HUDEP-2 (cell line): ENCODE measurements at regions not wholly inside any gene's neighbourhood (a gene's known extent, or its start where the extent isn't known, plus 50 kb on each side); places are given as distances from the start of the nearest gene placed in this dataset.
A peak's percentile ranks its signal among the peaks of the same experiment; 100 is the strongest.

Source experiments
- DNase-seq, 76 experiments: peaks; one replicate each; lab custom pipeline; 2025; ENCODE audit not compliant: unreplicated experiment in 76 of 76; lab: John Stamatoyannopoulos, UW

DNA sequence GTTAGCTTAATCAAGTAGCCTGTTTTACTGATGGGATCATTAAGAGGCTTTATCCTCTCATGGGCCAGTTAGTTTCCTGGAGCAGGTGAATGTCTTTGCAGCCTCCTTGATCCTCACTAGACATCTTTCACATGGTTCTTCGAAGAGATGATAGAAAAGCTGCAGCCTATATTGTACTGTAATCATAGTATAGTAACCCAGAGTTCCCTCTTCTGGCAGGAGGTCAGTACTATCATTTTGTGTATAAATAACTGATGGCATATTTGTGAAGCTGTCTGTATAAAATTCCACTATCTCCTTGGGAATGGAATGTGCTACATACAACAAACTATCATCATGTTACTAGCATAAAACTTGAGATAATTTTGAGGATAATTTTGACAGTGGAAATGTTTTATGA, 123.8 kb upstream of the PRPS1L1 start:
- peak in 2 of 76 experiments; percentile 3 to 16 for DNase-seq

DNA sequence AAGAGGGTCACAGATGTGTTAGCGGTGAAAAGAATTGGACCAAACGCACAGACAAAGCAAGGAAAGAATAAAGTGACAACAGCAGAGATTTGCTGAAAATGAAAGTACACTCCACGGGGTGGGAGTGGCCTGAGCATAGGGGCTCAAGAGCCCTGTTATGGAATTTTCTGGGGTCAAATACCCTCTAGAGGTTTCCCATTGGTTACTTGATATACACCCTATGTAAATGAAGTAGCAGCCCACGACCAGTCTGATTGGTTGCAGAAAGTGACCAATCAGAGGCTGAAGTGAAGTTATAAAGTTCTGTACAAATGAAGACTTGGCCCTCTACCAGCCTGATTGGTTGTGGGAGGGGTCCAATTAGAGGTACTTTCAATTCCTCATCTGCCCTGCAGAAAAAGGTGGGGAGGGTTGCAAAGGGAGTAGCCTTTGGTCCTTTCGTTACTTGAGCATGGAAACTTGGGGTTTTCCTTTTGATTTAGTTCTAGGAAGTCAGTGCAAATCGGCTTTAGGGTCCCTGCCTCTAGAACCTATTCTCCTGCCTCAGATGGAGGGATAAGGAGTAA, 125.6 kb upstream of the PRPS1L1 start:
- no peak for DNase-seq

DNA sequence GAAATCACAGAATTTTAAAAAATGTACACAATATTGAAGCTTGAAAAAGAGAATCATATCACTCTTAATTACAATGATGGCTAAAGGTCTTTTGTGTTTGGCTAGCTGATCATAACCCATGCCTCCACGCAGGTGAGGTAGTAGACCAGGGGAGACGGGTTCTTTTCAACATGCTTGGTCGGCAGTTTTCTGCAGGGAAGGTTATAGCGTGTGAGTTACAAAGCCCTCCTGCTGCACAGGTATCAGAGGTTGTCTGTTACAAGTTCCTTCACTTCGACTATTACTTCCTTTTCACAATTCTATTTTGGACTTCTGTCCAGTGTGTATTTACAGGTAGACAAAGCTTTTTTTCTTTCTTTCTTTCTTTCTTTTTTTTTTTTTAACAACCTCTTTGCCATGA, 127.1 kb upstream of the PRPS1L1 start:
- DNase-seq = no peak

DNA sequence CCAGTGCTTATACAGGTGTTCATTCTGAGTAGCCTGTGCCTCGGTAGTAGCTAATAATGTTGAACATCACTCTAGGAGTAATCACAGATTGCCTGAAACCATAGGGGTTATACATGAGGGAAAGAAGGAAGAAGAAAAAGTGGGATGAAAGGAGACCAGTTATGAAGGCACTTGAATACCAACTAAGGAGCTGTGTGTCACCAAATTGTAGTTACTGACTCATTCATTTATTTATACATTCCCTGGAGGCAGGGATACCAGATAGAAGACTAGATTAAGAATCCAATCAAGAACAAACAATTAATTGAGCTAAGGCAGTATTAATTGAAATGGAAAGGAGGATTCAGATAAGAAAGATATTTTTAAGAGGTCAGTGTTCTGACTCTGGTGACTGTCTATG, 129.6 kb upstream of the PRPS1L1 start:
- DNase-seq = no peak

DNA sequence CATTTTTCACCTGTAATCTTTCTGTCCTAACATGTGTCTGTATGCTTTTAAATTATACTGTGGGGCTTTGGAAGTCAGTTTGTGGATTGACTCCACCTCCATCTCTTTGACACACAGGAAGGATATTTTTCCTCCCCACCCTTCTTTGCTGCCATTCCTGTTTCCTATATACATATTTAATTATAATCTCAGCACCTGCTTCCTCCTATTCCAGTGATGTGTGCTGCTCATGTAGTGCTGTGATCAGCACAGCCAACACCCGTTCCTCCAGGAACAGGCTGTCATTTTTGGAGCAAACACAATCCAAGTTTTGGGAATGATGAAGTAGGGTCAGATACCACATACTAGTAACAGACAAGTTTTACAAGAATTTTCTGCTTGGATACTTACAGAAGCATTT, 135.0 kb upstream of the PRPS1L1 start:
- no peak for DNase-seq

DNA sequence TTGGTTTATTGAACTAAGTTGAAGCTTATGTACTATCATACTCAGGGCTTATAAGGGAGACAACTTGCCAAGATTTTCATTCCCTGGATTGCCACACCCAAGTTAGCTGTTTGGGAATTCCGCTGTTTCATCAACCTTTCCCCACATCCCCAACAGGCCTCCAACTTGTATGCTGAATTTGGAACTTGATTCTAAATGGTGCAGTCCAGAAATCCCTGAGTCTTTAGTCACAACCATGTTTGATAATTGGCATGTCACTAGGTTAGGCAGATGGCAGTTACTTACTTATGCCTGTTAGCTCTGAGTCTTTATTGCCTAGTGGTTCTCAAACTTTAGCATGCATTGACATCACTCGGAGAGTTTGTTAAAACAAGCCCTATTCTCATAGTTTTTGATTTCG, 135.4 kb upstream of the PRPS1L1 start:
- DNase-seq = no peak

DNA sequence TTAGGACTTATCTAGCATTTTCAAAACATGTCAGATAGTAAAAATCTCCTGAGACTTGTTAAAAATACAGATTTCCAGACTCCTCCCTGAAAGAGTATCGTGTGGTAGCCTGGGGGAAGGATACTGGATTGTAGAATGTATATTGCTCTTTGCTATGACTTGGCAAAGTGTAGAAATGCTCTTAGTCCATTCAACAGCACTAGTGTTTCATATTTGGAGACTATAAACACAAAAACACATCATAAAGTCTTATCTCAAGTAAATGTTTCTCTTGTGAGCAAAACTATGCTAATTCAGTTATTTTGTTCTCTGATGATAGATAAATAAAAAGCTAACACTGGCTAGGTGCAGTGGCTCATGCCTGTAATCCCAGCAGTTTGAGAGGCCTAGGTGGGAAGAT, 137.5 kb upstream of the PRPS1L1 start:
- no peak for DNase-seq

DNA sequence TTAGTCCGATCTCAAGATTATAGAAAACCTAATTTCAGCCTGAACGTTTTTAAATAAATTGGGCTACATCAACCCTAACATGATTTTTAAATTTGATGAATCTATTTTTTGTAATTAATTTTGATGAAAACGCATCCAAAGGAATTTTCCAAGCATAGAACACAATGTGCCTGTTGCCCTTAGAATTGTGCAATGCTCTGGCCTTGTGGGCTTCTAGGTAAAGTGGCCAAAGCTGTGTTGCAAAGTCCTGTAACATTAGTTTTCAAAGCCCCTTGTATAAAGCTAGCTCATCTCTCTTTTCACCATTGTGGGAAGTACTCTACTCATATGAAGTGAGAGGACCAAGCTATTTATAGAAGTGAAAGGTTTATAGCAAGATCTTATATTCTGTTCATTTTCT, 138.4 kb upstream of the PRPS1L1 start:
- no peak for DNase-seq

DNA sequence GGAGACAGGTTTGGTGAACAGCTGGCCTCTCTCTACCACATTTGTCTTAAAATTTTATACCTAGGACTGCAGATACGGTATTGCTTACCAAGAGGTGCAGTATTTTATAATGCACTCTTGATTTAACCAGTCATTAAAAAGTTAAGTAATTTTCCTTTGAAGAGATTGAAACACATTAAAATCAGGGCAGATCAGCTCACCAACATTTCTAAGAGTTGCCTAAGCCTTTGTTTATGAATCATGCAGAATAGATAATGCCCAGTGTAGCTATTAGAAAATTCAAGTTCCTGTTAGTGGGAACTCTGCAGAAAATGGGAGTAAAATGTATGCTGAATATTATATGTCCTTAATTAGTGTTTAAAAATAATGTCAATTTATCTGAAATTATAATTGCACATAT, 140.2 kb upstream of the PRPS1L1 start:
- no peak for DNase-seq

DNA sequence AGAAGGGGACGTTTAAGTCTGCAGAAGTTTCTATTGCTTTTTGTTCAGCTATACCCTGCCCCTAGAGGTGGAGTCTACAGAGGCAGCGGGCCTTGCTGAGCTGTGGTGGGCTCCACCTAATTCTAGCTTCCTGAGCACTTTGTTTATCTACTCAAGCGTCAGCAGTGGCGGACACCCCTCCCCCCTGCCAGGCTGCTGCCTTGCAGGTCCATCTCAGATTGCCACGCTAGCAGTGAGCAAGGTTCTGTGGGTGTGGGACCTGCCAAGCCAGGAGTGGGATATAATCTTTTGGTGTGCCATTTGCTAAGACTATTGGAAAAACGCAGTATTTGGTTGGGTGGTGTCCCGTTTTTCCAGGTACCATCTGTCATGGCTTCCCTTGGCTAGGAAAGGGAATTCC, 147.3 kb upstream of the PRPS1L1 start:
- DNase-seq = no peak

DNA sequence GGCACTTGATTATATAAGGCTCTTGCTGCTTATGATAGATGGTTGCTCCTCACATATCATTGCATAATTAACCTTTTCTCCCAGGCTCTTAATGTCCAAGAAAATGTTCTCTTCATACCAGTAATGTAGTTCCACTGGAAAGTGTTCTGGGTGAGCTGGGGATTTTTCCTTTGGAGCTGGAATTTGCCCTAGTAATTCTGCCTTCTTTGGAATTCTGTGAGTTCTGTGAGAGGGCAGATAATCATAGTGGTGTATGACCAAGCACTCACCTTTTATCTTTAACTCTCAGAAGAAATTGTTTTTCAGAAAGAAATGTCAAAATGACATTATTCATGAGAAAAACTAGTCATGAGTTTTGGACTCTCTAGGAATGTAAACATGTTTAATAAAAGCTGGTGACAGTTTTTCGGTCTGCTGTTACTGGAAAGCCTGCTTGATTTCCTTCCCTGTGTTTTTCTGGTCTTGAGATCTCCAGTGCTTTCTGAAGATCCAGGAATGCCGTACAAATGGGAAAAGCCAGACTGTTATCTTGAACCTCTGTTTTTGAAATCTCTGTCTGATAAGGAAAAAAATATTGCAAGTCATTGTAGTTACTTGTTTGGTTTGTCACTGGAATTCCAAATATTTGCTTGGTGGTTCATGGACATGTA, 148.3 kb upstream of the PRPS1L1 start:
- no peak for DNase-seq

DNA sequence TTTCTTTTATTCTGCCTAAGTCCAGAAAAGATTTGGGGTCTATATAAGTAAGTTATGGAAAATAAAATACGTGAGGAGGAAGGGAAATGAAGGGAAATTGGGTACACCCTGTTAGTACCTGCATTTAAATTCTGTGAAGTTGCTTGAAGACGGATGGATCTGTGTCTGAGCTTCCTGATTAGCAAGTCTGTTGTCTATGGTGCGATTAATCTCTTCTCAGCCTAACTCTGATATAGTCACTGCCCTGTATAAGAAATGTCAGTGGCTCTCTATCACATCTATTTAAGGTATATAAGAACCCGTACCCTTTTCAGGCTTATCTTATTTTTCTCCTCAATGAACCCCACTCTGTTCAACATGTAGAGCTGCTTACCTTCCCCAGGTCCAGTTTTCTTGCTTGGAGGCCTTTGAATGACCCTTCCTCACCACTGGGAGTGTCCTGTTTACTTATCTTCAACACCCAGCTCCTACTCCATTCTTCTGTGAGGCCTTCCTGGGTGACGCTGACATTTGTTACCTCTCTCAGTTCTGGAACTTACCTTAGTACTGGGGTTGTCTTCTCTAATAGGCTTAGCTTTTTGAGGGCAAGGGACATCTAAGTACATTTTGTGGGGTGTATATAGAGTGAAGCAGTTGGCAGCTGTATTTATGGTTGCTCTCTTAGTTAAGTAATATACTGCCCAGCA, 149.6 kb upstream of the PRPS1L1 start:
- DNase-seq = no peak

DNA sequence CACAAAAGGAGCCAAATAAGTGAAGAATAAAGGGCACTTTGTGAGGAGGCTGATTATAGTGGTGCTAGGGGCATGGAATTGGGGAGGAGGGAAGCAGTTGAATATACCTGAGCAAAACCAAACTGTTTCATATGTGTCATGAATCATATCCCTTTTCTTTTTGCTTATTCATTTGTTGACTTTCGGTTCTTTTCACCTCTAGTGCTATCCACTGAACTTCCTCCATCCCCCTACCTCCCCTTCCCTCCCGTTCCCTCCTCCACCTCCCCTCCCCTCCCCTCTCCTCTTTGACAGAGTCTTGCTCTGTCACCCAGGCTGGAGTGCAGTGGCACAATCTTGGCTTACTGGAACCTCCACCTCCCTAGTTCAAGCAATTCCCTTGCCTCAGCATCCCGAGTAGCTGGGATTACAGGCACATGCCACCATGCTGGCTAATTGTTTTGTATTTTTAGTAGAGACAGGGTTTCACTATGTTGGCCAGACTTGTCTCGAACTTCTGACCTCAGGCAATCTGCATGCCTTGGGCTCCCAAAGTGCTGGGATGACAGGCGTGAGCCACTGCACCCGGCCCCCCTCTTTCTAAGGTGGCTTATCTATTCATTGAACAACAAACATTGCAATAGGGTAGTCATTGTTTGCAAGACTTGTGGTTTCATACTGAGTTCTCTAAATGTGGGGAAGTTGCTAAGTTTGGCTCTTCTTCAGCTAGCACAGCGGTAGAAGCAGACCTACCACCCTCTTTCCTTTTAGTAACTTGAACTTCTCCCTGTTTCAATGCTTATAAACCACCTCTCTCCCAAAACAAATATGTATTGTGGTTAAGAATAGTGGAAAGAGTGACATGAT, 150.4 kb upstream of the PRPS1L1 start:
- DNase-seq = peak in 1 of 76 experiments; percentile 2

DNA sequence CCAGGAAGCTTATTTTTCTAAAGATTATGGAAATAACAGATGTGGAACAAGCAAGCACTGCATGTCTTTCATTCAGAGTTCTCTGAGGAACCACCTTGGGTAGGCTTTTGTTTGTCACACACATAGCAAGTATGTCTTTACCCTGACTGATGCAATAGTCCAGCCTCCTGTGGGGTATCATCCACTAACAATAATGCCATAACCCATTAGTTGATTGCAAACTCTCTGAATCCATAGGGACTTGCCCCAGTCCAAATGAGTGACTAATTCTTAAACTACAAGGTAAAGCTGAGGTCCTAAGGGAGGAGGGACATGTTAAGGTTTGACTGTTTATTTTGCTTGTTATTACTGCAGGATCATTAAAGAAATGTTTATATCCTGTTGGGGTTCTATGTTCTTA, 151.4 kb upstream of the PRPS1L1 start:
- DNase-seq = no peak

DNA sequence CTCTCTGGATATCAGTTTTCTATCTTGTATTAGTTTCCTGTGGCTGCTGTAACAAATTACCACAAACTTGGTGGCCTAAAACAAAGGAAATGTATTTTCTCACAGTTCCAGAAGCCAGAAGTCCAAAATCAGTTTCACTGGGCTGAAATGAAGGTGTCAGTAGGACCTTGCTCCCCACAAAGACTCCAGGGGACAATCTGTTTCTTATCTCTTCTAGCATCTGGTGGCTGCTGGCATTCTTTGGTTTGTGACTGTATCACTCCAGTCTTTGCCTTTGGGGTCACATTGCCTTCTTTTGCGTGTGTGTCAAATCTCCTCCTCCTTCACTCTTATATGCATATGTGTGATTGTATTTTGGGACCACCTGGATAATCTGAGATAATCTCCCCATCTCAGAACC, 153.0 kb upstream of the PRPS1L1 start:
- DNase-seq = no peak

DNA sequence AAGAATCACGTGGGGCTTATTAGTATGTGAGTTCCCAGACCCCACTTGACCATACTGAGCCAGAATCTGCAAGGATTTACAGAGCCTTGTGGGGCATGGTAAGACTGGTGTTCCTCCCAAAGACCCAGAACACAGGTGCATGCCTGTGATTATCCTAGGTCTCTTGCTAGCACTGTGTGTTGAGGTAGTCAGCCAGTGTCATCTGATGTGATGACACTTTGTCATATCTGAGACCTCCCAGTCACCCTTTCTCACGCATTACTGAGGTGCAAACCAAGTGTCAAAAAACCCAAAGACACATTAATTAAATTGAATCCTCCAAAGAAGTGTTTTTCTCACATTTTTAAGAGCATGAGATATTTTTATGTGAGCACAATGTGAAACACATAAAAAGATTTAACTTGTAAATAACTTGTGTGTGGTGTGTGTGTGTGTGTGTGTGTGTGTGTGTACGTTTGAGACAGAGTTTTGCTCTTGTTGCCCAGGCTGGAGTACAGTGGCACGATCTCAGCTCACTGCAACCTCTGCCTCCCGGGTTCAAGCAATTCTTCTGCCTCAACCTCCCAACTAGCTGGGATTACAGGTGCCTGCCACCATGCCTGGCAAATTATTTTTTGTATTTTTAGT, 162.0 kb upstream of the PRPS1L1 start:
- no peak for DNase-seq

DNA sequence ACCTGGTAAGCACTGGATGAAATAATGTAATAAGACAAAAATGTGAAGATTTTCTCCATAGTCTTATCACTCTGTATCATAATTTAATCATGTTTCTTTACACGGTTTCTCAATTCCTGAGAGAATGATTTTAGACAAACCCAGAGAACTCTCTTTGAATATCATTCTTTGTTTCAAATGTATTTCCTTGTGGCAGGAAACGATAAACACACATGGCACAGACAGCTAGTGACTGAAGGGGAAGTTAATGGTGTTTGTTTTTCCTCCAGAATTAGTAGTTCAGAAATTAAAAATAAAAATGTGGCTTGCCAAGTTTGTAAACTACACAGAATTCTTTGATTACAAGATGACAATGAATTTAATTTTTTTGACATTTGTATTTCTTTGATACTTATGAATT, 163.7 kb upstream of the PRPS1L1 start:
- no peak for DNase-seq

DNA sequence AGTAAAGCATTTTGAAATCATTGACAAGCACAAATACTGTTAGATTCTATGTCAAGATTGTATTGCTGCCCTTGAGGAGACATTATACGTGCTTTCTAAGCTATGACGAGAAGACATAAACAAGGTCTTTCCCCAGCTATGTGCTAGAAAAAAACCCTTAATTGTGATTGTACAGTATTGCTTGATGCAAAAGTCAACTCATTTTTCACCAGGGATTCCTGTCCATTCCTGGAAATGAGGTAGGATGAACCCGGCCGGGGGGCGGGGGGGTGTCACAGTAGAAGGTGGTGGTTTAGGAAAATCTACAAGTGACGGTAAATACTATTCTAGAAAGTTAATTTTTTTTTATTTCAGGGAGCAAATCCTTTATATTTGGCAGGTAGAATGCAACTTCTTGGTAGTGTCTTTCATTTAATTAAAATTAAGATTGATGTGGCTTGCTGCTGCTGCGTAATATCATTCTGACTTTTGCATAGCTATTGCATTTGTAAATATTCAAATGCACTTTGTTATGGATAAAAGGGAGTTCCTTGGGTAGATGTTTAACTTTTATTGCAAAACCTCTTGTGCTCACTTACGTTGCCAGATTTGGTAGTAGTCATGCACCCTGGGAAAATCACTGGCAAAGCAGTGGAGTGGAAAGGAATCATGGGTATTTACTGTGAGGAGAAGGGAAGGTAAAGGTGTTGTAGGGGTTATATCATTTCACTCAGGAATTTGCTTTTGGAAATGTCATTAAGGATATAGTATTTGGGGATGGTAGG, 164.4 kb upstream of the PRPS1L1 start:
- DNase-seq = no peak

DNA sequence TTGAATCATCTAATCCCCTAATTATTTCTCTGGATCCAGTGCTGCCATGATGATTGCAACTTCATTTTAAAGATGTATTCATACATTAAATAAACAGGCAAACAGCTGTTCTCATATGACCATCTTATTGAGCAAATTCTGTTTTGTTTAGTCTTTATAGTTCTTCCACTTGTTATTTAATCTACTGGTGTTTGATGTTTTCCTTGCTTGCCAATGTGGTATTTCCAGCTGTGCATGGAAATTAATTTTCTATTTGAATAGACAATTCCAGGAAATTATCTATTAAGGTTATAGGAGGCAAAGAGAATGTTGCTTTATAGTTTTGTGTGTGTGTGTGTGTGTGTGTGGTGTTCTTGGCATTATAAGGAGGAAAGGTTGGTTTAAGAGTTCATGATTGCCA, 167.0 kb upstream of the PRPS1L1 start:
- no peak for DNase-seq

DNA sequence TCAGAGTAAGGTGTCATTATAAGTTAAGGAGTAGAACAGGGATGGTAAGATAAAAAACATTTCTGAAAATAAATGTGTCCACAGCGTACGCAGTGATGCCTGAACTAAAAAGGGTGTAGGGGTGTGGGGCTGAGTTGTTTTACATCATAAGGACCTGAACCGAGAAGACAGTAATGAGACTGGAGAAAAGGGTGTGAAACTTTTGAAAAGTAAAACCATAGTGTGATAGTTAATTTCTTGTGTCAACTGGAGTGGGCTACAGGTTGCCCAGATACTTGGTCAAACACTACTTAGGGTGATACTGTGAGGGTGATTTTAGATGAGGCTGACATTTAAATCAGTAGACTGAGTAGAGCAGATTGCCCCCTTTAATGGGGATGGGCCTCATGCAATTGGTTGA, 169.0 kb upstream of the PRPS1L1 start:
- no peak for DNase-seq
